Small intestine (tissue), 7 donors: ENCODE measurements at regions not wholly inside any gene's neighbourhood (a gene's known extent, or its start where the extent isn't known, plus 50 kb on each side); places are given as distances from the start of the nearest gene placed in this dataset.

Experiments
- DNase-seq, 2 donors: peaks; one replicate each; pipeline versions ENCODE4 v3.0.0 to v3.0.0-alpha.2; 2013
- FAIRE-seq: peaks from 2 replicates; lab custom pipeline; 2012; peaks lifted over from hg19 to GRCh38; lab: Jason Lieb, UNC
- H3K27ac ChIP-seq, 3 donors: one replicate each; pipeline ENCODE4 v1.5.1; 2013; ENCODE audit warnings: low read length in 2 of 3, mild to moderate bottlenecking in 2 of 3, control low read depth in 1 of 3, inconsistent platforms in 1 of 3, low read depth in 1 of 3, moderate library complexity in 1 of 3
- H3K27me3 ChIP-seq, 3 donors: one replicate each; pipeline ENCODE4 v1.6.1; 2013; ENCODE audit warnings: low read length in 3 of 3, inconsistent platforms in 1 of 3; ENCODE audit not compliant: control insufficient read depth in 3 of 3, insufficient read depth in 3 of 3
- H3K36me3 ChIP-seq, 3 donors: one replicate each; pipeline ENCODE4 v1.6.1; 2013; ENCODE audit warnings: low read length in 3 of 3, inconsistent platforms in 1 of 3, low read depth in 1 of 3, mild to moderate bottlenecking in 1 of 3, moderate library complexity in 1 of 3; ENCODE audit not compliant: control insufficient read depth in 3 of 3, insufficient read depth in 2 of 3
- H3K4me1 ChIP-seq, 3 donors: one replicate each; pipeline ENCODE4 v1.6.1; 2013; ENCODE audit warnings: low read length in 2 of 3, inconsistent platforms in 1 of 3, low read depth in 1 of 3, mild to moderate bottlenecking in 1 of 3, moderate library complexity in 1 of 3; ENCODE audit not compliant: control insufficient read depth in 3 of 3, insufficient read depth in 2 of 3
- H3K4me3 ChIP-seq, 3 donors: one replicate each; pipeline ENCODE4 v1.5.1; 2013; ENCODE audit warnings: low read length in 3 of 3, control low read depth in 1 of 3, inconsistent platforms in 1 of 3, low read depth in 1 of 3, mild to moderate bottlenecking in 1 of 3, moderate library complexity in 1 of 3
- H3K9me3 ChIP-seq, 2 donors: one replicate each; pipeline ENCODE4 v1.6.1; 2013; ENCODE audit warnings: low read depth in 1 of 2, low read length in 1 of 2; ENCODE audit not compliant: control insufficient read depth in 2 of 2, insufficient read depth in 1 of 2
- whole genome bisulfite sequencing, 3 donors: extraction: QIAGEN DNeasy Blood & Tissue Kit; methylation state at CpG; one replicate each; pipeline ENCODE4 v1.1.7; 2013; 5-methylcytosine and 5-hydroxymethylcytosine counted together
- donor health status: healthy with polysubstance abuse.
- donor health status: control.
- donor health status: control.
- donor health status: Bipolar disorder and iron deficiency.
- donor health status: healthy.

GRCh38 chr4:165625281-165625680, 246.5 kb downstream of the CPE start:
- FAIRE-seq: no peak
- no peaks in the 10 kb centered on the region for H3K27me3 ChIP-seq
- no peaks in the 10 kb centered on the region for H3K36me3 ChIP-seq
- no peaks in the 10 kb centered on the region for H3K9me3 ChIP-seq
- no peak overlapping the region for H3K4me3 ChIP-seq
- DNase-seq: no peak
- no peaks in the 10 kb centered on the region for H3K4me1 ChIP-seq
- H3K27ac ChIP-seq: no peak overlapping the region
- 79 to 91% (median 91%) methylated on average over 2 of the region's 2 CpGs for WGBS, 3 donors

DNA sequence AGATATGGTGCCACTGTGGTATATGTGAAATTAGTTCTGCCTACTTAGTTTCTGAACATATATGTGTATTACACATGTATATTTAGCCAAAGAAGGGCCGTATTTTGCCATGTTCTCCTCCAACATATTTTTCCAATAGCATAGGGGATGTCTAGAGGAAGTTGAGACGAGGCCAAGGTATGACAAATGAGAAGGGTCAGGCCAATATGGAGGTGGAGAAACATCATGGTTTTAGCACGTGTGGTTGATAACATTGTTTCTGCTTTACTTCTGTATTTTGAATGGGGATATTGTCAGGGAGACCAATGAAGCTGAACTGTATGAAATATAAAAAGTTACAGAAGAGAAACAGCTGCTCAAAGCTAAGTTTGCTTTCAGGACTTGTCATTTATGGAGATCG, 246.7 kb upstream of the TLL1 start:
- FAIRE-seq: no peak
- 67 to 75% (median 70%) methylated on average over 4 of the region's 4 CpGs for WGBS, 3 donors
- no peaks in the 10 kb centered on the region for H3K9me3 ChIP-seq
- H3K27ac ChIP-seq: no peak overlapping the region
- H3K4me1 ChIP-seq: no peaks in the 10 kb centered on the region
- DNase-seq: no peak
- H3K36me3 ChIP-seq: no peaks in the 10 kb centered on the region
- no peaks in the 10 kb centered on the region for H3K27me3 ChIP-seq
- no peak overlapping the region for H3K4me3 ChIP-seq

GRCh38 chr4:165627128-165627527, 245.9 kb upstream of the TLL1 start:
- H3K4me3 ChIP-seq: no peak overlapping the region
- no peaks in the 10 kb centered on the region for H3K36me3 ChIP-seq
- no peaks in the 10 kb centered on the region for H3K4me1 ChIP-seq
- WGBS, 3 donors: 53 to 67% (median 59%) methylated on average over 3 of the region's 3 CpGs
- no peak overlapping the region for H3K27ac ChIP-seq
- no peak for FAIRE-seq
- DNase-seq: no peak
- no peaks in the 10 kb centered on the region for H3K27me3 ChIP-seq
- no peaks in the 10 kb centered on the region for H3K9me3 ChIP-seq

- H3K36me3 ChIP-seq: no peaks in the 10 kb centered on the region
- no peak overlapping the region for H3K27ac ChIP-seq
- H3K9me3 ChIP-seq: no peaks in the 10 kb centered on the region
- no peak overlapping the region for H3K4me3 ChIP-seq
- H3K27me3 ChIP-seq: no peaks in the 10 kb centered on the region
- DNase-seq: no peak
- 76 to 84% (median 82%) methylated on average over 5 of the region's 5 CpGs for WGBS, 3 donors
- no peaks in the 10 kb centered on the region for H3K4me1 ChIP-seq
- no peak for FAIRE-seq
These were observed 245.5 kb upstream of the TLL1 start for GRCh38 chr4:165627548-165627947.

- DNase-seq: no peak
- H3K4me1 ChIP-seq: no peaks in the 10 kb centered on the region
- no peak for FAIRE-seq
- H3K9me3 ChIP-seq: no peaks in the 10 kb centered on the region
- H3K4me3 ChIP-seq: no peak overlapping the region
- no peak overlapping the region for H3K27ac ChIP-seq
- no peaks in the 10 kb centered on the region for H3K36me3 ChIP-seq
- H3K27me3 ChIP-seq: no peaks in the 10 kb centered on the region
- WGBS, 3 donors: 81 to 91% (median 88%) methylated on average over 3 of the region's 3 CpGs
These were observed 244.5 kb upstream of the TLL1 start for GRCh38 chr4:165628572-165628971.

GRCh38 chr4:165630671-165631070, 242.4 kb upstream of the TLL1 start:
- no peaks in the 10 kb centered on the region for H3K27me3 ChIP-seq
- no peak overlapping the region for H3K4me3 ChIP-seq
- H3K9me3 ChIP-seq: peaks cover 0 to 5% of the 10 kb centered on the region in 2 donors
- DNase-seq (no peak), FAIRE-seq (no peak)
- H3K27ac ChIP-seq: no peak overlapping the region
- H3K36me3 ChIP-seq: no peaks in the 10 kb centered on the region
- no peaks in the 10 kb centered on the region for H3K4me1 ChIP-seq

DNA sequence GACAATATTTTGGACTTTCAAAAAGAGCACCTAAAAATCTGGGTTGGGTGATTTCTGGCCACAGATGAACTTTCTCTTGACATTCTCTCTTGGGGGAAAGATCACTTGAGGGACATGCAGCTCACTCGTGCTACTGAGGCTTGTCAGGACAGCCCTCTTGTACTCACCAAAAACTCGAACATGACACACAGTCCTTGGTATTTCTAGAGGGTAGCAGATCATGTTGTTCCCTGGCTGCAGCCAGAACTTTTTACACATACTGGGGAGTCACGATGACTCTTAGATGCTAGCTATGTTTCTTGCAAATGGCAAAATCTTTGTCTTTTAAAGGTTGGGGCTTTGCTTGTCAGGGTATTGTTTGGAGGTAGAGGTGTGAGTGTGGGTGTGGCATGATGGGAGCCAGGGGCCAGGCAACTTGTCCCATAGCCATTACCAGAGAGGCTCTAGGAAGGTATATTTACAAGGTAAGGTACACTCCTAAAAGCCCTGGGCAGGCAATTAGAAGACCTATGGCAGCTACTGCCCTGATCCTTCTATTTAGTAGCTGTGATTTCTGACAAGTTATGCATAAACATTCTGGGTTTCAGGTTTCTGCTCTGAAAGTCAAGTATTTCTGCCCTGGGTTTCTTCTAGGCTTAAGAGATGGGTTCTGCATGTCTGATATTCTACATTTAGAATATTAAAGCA, 241.7 kb upstream of the TLL1 start:
- Histone ChIP-seq H3K4me3 (no peak overlapping the region), H3K9me3 (peaks cover 0 to 11% of the 10 kb centered on the region in 2 donors), H3K4me1 (no peaks in the 10 kb centered on the region), H3K36me3 (no peaks in the 10 kb centered on the region), H3K27ac (no peak overlapping the region), H3K27me3 (no peaks in the 10 kb centered on the region)
- no peak for FAIRE-seq
- DNase-seq: no peak
- 73 to 82% (median 75%) methylated on average over 3 of the region's 3 CpGs for WGBS, 3 donors

GRCh38 chr4:165631912-165632311, 241.1 kb upstream of the TLL1 start:
- DNase-seq (no peak), FAIRE-seq (no peak)
- no peaks in the 10 kb centered on the region for H3K36me3 ChIP-seq
- no peaks in the 10 kb centered on the region for H3K27me3 ChIP-seq
- peaks cover 0 to 11% of the 10 kb centered on the region in 2 donors for H3K9me3 ChIP-seq
- H3K4me3 ChIP-seq: no peak overlapping the region
- 72 to 82% (median 76%) methylated on average over 3 of the region's 3 CpGs for WGBS, 3 donors
- H3K27ac ChIP-seq: no peak overlapping the region
- no peaks in the 10 kb centered on the region for H3K4me1 ChIP-seq

DNA sequence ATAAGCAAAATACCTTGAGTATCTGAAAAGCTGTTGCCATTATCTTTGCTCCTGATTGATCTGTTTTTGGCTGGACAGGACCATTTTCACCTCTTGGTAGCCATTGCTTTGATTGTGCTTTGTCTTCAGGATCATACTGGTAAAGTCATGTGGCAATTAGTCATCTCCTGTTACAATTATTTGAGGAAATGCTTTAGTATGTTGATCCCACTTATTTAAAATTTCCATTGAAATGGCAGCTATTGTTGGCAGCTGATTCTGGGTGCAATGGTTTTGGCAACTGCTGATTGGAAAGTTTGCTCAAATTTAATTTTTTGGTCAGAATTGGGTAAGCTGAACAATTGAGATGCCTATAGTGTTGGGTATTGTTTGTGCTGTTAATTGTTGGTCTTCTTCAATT, 238.3 kb upstream of the TLL1 start:
- no peak for FAIRE-seq
- H3K9me3 ChIP-seq: peaks cover 0 to 13% of the 10 kb centered on the region in 2 donors
- no peak for DNase-seq
- no peak overlapping the region for H3K27ac ChIP-seq
- H3K4me3 ChIP-seq: no peak overlapping the region
- no peaks in the 10 kb centered on the region for H3K4me1 ChIP-seq
- no peaks in the 10 kb centered on the region for H3K36me3 ChIP-seq
- H3K27me3 ChIP-seq: no peaks in the 10 kb centered on the region
